H1 (cell line): ENCODE measurements at regions not wholly inside any gene's neighbourhood (a gene's known extent, or its start where the extent isn't known, plus 50 kb on each side); places are given as distances from the start of the nearest gene placed in this dataset.

Source experiments
- CTCF ChIA-PET: fragments of 300-600 bp; sonication (Branson Sonifier 250); formaldehyde crosslinking; loops from one replicate; lab custom pipeline; 2021; ENCODE audit not compliant: partially characterized antibody; lab: Charles Lee
- POLR2A ChIA-PET: fragments of 300-600 bp; sonication (Branson Sonifier 250); formaldehyde crosslinking; loops from one replicate; lab custom pipeline; 2021; ENCODE audit warnings: inconsistent platforms; ENCODE audit not compliant: partially characterized antibody; lab: Charles Lee
- DNase-seq, 2 experiments: peaks; one replicate each; pipeline versions ENCODE4 v3.0.0 to v3.0.0-alpha.2; 2010 to 2022; ENCODE audit warnings: low spot score in 2 of 2, low read depth in 1 of 2, mixed read lengths in 1 of 2
- FAIRE-seq: peaks from 2 replicates; lab custom pipeline; 2011; peaks lifted over from hg19 to GRCh38; lab: Jason Lieb, UNC
- H2AFZ ChIP-seq: 2 replicates; pipeline ENCODE4 v1.8.1; 2012; ENCODE audit warnings: low read length, inconsistent platforms
- H2AK5ac ChIP-seq: 2 replicates; pipeline ENCODE4 v1.6.1; 2013; ENCODE audit warnings: low read depth, low read length
- H2BK120ac ChIP-seq: replicated peaks from 2 replicates; pipeline ENCODE3; 2013; ENCODE audit warnings: low read depth, low read length, inconsistent platforms
- H2BK12ac ChIP-seq: 2 replicates; pipeline ENCODE4 v1.6.1; 2013; ENCODE audit warnings: low read depth, low read length
- H2BK15ac ChIP-seq: 2 replicates; pipeline ENCODE4 v1.6.1; 2013; ENCODE audit warnings: low read length
- H2BK20ac ChIP-seq: 2 replicates; pipeline ENCODE4 v1.6.1; 2013; ENCODE audit warnings: low read length
- H2BK5ac ChIP-seq: 2 replicates; pipeline ENCODE4 v1.6.1; 2013; ENCODE audit warnings: low read depth, low read length
- H3K14ac ChIP-seq: 2 replicates; pipeline ENCODE4 v1.6.1; 2013; ENCODE audit warnings: inconsistent platforms; ENCODE audit not compliant: insufficient read length
- H3K18ac ChIP-seq: 2 replicates; pipeline ENCODE4 v1.6.1; 2013; ENCODE audit warnings: low read length; ENCODE audit errors: extremely low read depth
- H3K23ac ChIP-seq: 2 replicates; pipeline ENCODE4 v1.6.1; 2013; ENCODE audit warnings: inconsistent platforms; ENCODE audit not compliant: insufficient read length
- H3K23me2 ChIP-seq: 2 replicates; pipeline ENCODE4 v1.6.1; 2013; ENCODE audit warnings: low read depth, low read length
- H3K27ac ChIP-seq: 2 replicates; pipeline ENCODE4 v1.6.1; 2011; ENCODE audit warnings: low read depth, low read length, inconsistent platforms
- H3K27me3 ChIP-seq, 4 experiments: replicated peaks in 1 of 4; 1 replicate in 1 of 4; 2 replicates in 3 of 4; pipeline versions ENCODE4 v1.6.1 to v1.8.1; 2011 to 2013; ENCODE audit warnings: low read length in 3 of 4, mild to moderate bottlenecking in 3 of 4, inconsistent platforms in 2 of 4, mixed read lengths in 2 of 4, moderate library complexity in 1 of 4; ENCODE audit not compliant: control insufficient read depth in 3 of 4, insufficient read depth in 3 of 4; ENCODE audit errors: extremely low read depth in 1 of 4
- H3K36me3 ChIP-seq, 4 experiments: 2 replicates each; pipeline versions ENCODE4 v1.6.1 to v1.8.1; 2011 to 2013; ENCODE audit warnings: mild to moderate bottlenecking in 4 of 4, low read length in 3 of 4, moderate library complexity in 2 of 4, control low read depth in 1 of 4, inconsistent platforms in 1 of 4; ENCODE audit not compliant: insufficient read depth in 4 of 4, control insufficient read depth in 2 of 4
- H3K4ac ChIP-seq: replicated peaks from 2 replicates; pipeline ENCODE3; 2013; ENCODE audit warnings: low read length, low read depth, mixed read lengths, inconsistent platforms; ENCODE audit not compliant: insufficient read length
- H3K4me1 ChIP-seq, 4 experiments: replicated peaks in 1 of 4; 1 replicate in 1 of 4; 2 replicates in 3 of 4; pipeline versions ENCODE4 v1.6.1 to v1.8.1; 2011 to 2013; ENCODE audit warnings: low read length in 3 of 4, inconsistent platforms in 2 of 4, mixed read lengths in 1 of 4; ENCODE audit not compliant: insufficient read depth in 4 of 4, control insufficient read depth in 3 of 4
- H3K4me2 ChIP-seq, 2 experiments: 2 replicates each; pipeline versions ENCODE4 v1.6.1 to v1.8.1; 2011 to 2013; ENCODE audit warnings: low read depth in 2 of 2, low read length in 2 of 2, control low read depth in 1 of 2, inconsistent platforms in 1 of 2, mild to moderate bottlenecking in 1 of 2; ENCODE audit not compliant: insufficient read depth in 1 of 2
- H3K4me3 ChIP-seq, 4 experiments: fragments of 200-600, 300-600 bp in 1 of 4; sonication (generic), shearing (Covaris generic), sonication (Bioruptor Twin) in 1 of 4; 2 replicates each; pipeline versions ENCODE4 v1.5.1 to v1.8.1; 2011 to 2016; ENCODE audit warnings: low read length in 4 of 4, low read depth in 3 of 4, control low read depth in 2 of 4, inconsistent platforms in 2 of 4, mild to moderate bottlenecking in 2 of 4, mixed read lengths in 1 of 4, moderate library complexity in 1 of 4; ENCODE audit not compliant: insufficient read depth in 2 of 4; ENCODE audit errors: extremely low read depth in 1 of 4
- H3K56ac ChIP-seq: replicated peaks from 2 replicates; pipeline ENCODE3; 2013; ENCODE audit warnings: low read depth, mild to moderate bottlenecking, mixed read lengths, low read length, inconsistent platforms; ENCODE audit not compliant: insufficient read length
- H3K79me1 ChIP-seq: 2 replicates; pipeline ENCODE4 v1.6.1; 2013; ENCODE audit warnings: low read depth, low read length, control low read depth
- H3K79me2 ChIP-seq, 2 experiments: 2 replicates each; pipeline versions ENCODE4 v1.6.1 to v1.8.1; 2012 to 2013; ENCODE audit warnings: low read length in 2 of 2, mild to moderate bottlenecking in 2 of 2, inconsistent platforms in 1 of 2; ENCODE audit not compliant: insufficient read depth in 2 of 2, control insufficient read depth in 1 of 2
- H3K9ac ChIP-seq, 4 experiments: replicated peaks in 1 of 4; 1 replicate in 1 of 4; 2 replicates in 3 of 4; pipeline versions ENCODE4 v1.6.1 to v1.8.1; 2011 to 2013; ENCODE audit warnings: low read depth in 3 of 4, low read length in 3 of 4, control low read depth in 2 of 4, mild to moderate bottlenecking in 2 of 4, moderate library complexity in 2 of 4, inconsistent platforms in 1 of 4; ENCODE audit errors: extremely low read depth in 1 of 4
- H3K9me3 ChIP-seq, 2 experiments: 2 replicates each; pipeline versions ENCODE4 v1.6.1 to v1.8.1; 2012 to 2013; ENCODE audit warnings: mild to moderate bottlenecking in 2 of 2, moderate library complexity in 2 of 2, control low read depth in 1 of 2, inconsistent platforms in 1 of 2, low read depth in 1 of 2, low read length in 1 of 2, mixed read lengths in 1 of 2; ENCODE audit not compliant: insufficient read depth in 2 of 2
- H4K20me1 ChIP-seq, 2 experiments: replicated peaks in 1 of 2; 2 replicates each; pipeline versions ENCODE3 to v1.8.1; 2011 to 2013; ENCODE audit warnings: inconsistent platforms in 2 of 2, low read length in 2 of 2, mild to moderate bottlenecking in 1 of 2; ENCODE audit not compliant: insufficient read depth in 2 of 2, control insufficient read depth in 1 of 2
- H4K5ac ChIP-seq: 2 replicates; pipeline ENCODE4 v1.6.1; 2013; ENCODE audit warnings: low read length, low read depth, mixed read lengths, inconsistent platforms; ENCODE audit not compliant: insufficient read length
- H4K8ac ChIP-seq: 2 replicates; pipeline ENCODE4 v1.8.0; 2013; ENCODE audit warnings: mild to moderate bottlenecking, moderate library complexity, low read length, inconsistent platforms; ENCODE audit not compliant: insufficient read depth; ENCODE audit errors: extremely low read depth
- H4K91ac ChIP-seq: replicated peaks from 2 replicates; pipeline ENCODE3; 2013; ENCODE audit warnings: low read length, mixed read lengths, inconsistent platforms; ENCODE audit not compliant: insufficient read length
- CEBPB ChIP-seq: IDR thresholded peaks from 2 replicates; pipeline ENCODE4 v1.6.1; 2012; ENCODE audit warnings: low read depth, low read length
- GABPA ChIP-seq: IDR thresholded peaks from 2 replicates; pipeline ENCODE4 v1.6.1; 2011; ENCODE audit warnings: mild to moderate bottlenecking, low read length, moderate library complexity, borderline replicate concordance; ENCODE audit not compliant: insufficient read depth
- RNF2 ChIP-seq: fragments of 200-900, 300-1000 bp; sonication (generic); IDR thresholded peaks from 2 replicates; pipeline ENCODE4 v1.7.1; 2016; ENCODE audit warnings: borderline replicate concordance, low read depth, mild to moderate bottlenecking, antibody characterized with exemption, low read length; ENCODE audit not compliant: poor library complexity, severe bottlenecking; ENCODE audit errors: missing control alignments
- SP4 ChIP-seq: IDR thresholded peaks from 2 replicates; pipeline ENCODE4 v1.6.1; 2012; ENCODE audit warnings: low read length, inconsistent platforms
- TEAD4 ChIP-seq: IDR thresholded peaks from 2 replicates; pipeline ENCODE4 v1.6.1; 2012; ENCODE audit warnings: low read depth, low read length, inconsistent platforms, mixed read lengths
- WGBS, 2 experiments: shearing (Covaris generic) in 1 of 2; methylation state at CpG; one replicate each; pipeline versions ENCODE4 v1.1.6 to v1.1.7; 2013 to 2015; ENCODE audit warnings: low lambda C conversion rate in 2 of 2, mixed read lengths in 2 of 2, inconsistent platforms in 1 of 2, low coverage in 1 of 2, missing lambda C conversion rate in 1 of 2; ENCODE audit not compliant: insufficient replicate concordance in 2 of 2, insufficient coverage in 1 of 2, insufficient read length in 1 of 2; ENCODE audit errors: extremely low coverage in 1 of 2, missing lambda C conversion rate in 1 of 2; 5-methylcytosine and 5-hydroxymethylcytosine counted together

GRCh38 chr1:238088560-238089290, 198.0 kb upstream of the ZP4 start:
- no peak overlapping the region for H2AK5ac ChIP-seq
- no peaks in the 10 kb centered on the region for H3K79me1 ChIP-seq
- DNase-seq (no peak), FAIRE-seq (no peak)
- no peaks in the 10 kb centered on the region for H3K9me3 ChIP-seq
- no peak overlapping the region for H2AFZ ChIP-seq
- TF ChIP-seq TEAD4 (no peak), RNF2 (no peak), CEBPB (no peak), GABPA (no peak), SP4 (no peak)
- no peak overlapping the region for H2BK15ac ChIP-seq
- H2BK20ac ChIP-seq = no peak overlapping the region
- H3K4me3 ChIP-seq = no peak overlapping the region
- no peak overlapping the region for H2BK12ac ChIP-seq
- H3K23ac ChIP-seq = no peak overlapping the region
- no peaks in the 10 kb centered on the region for H3K79me2 ChIP-seq
- no peaks in the 10 kb centered on the region for H4K20me1 ChIP-seq
- no peak overlapping the region for H3K9ac ChIP-seq
- H4K5ac ChIP-seq = no peak overlapping the region
- no peak overlapping the region for H3K27ac ChIP-seq
- no peak overlapping the region for H3K4me2 ChIP-seq
- no peak overlapping the region for H4K8ac ChIP-seq
- no peak overlapping the region for H3K14ac ChIP-seq
- no peaks in the 10 kb centered on the region for H3K27me3 ChIP-seq
- no peak overlapping the region for H2BK120ac ChIP-seq
- no peak overlapping the region for H2BK5ac ChIP-seq
- WGBS, 2 experiments = 89% methylated on average over 4 of the region's 4 CpGs; no CpG with 5 or more reads in 1 of the 2 experiments
- no peak overlapping the region for H4K91ac ChIP-seq
- CTCF ChIA-PET = interaction anchor here (0.8 to 1.9 kb wide), 8 partner anchors 12 to 180 kb away, joined by 3 to 6 read pairs (median 3); no protein-coding TSS in a partner anchor
- H3K56ac ChIP-seq = no peak overlapping the region
- POLR2A ChIA-PET = no interaction called here
- no peaks in the 10 kb centered on the region for H3K36me3 ChIP-seq
- H3K23me2 ChIP-seq = no peaks in the 10 kb centered on the region
- H3K4ac ChIP-seq = no peak overlapping the region
- no peaks in the 10 kb centered on the region for H3K4me1 ChIP-seq
- H3K18ac ChIP-seq = no peak overlapping the region
